HG03558 (cell line): ENCODE measurements at regions not wholly inside any gene's neighbourhood (a gene's known extent, or its start where the extent isn't known, plus 50 kb on each side); places are given as distances from the start of the nearest gene placed in this dataset.

Source experiments
- ATAC-seq: cut with Tn5 transposase; IDR thresholded peaks from one replicate; pipeline ENCODE4 v1.9.1; 2021; ENCODE audit warnings: moderate number of reproducible peaks; ENCODE audit not compliant: unreplicated experiment; ENCODE audit errors: extremely low read depth

DNA sequence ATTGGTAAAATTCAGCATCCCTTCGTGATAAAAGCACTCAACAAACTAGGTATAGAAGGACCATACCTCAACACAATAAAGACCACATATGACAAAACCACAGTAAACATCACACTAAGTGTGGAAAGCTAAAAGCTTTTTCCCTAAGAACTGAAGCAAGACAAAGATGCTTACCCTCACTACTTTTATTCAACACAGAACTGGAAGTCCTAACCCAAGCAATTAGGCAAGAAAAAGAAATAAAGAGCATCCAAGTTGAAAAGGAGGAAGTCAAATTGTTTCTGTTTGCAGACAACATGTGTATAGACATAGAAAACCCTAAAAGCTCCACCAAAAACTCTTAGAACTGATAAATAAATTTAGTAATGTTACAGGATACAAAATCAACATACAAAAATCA is 271.7 kb downstream of the RBM43 start:
- no peak for ATAC-seq

DNA sequence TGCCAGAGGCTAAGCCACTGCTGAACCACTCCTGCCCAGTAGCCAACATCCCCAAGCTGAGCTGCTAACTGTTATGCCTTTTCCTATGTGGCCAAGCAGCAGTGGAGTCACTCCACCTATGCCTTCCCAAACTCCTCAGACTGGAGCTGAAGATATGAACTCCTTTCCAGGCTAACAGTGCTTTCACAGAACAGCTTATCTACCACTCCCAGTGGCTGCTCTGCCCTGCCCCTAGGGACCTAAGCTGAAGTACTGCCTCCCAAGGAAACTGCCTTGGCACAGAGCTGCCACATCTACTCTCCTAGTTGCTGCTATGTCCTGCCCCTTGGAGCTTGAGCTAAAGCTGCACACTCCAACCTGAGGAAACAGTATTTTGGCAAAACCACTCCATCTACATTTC is 275.9 kb downstream of the RBM43 start:
- ATAC-seq = no peak

DNA sequence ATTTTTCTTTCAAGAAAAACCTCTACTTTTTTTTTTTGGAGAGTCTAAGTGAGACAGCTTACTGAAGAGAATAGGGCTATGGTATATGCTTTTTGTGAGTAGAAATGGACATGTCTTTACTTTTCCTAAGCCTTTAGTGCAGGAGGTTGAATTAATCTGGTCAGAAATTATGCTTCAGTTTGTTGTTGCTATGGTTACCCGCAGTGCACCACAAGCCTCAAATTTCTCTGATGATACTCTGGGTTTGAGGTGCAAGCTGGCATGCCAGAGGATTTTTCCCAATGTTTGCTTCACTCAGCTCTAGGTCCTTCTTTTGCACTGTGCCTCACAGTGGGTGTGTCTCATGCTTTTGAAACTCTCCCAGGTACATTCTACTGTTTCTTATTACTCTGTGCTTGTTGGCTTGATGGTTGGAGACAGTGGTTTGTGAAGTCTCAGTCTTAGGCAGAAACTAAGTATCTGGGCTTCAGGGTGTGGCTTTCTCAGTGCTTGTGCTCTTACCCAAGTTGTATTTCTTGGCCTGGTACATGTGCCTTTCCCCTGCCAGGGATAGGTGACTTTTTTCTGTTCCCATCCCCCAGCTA is 278.3 kb downstream of the RBM43 start:
- ATAC-seq = no peak

DNA sequence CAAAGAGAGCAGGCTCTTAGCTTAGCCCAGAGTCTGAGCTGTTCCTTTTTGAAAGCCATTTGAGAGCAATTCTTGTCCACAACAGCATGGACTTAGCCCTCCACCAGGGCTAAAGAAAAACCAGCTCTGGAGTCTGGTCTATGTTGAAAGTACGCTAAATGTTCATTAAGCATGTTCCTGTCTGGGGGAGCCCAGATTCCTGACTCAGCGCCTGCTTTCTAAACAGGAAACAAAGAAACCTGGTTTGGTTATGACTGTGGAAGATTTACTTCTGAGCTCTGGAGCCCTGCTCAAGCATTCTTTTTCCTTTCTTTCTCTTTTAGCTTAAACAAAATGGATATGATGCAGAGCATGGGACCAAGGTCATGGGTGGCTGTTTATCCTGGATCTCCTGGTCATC is 279.8 kb downstream of the RBM43 start:
- ATAC-seq = no peak

GRCh38 chr2:150978053-150978452 is 283.6 kb downstream of the RBM43 start:
- no peak for ATAC-seq

DNA sequence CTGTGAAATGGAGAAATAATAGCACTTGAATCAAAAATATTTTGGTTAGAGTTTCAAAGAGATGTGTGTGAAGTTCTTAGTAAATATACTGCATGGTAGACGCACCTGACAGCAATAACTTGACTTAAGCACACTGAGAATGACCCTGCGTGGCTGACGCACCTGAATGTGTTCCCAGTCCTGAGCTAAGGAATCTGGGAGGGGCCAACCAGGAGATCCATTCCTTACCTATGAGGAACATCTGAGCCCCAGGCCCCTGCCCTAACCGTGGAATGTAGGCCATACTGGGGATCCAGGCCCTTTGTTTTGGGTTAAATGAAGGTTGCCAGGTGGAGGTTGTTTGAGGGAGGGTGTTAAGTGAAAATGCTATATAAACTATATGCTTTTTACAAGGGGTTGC is 284.4 kb downstream of the RBM43 start:
- no peak for ATAC-seq

DNA sequence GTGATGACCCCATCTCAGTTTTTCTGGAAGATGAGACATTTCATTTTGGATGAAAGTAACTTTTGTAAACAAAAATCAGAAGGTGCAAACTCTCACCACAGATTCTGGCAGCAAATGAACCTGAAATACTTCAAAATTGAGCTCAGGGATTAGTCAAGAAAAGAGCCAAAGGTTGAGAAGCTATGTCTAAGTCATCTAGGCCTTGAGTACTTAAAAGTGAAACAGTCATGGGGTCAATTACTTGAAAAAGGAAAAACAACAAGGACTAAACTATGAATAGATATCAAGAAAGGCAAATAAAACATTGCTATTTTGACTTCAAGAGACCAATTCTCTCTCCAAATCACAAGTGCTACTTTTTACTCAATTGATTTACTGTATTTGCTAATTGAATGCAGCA is 285.1 kb downstream of the RBM43 start:
- ATAC-seq = no peak

DNA sequence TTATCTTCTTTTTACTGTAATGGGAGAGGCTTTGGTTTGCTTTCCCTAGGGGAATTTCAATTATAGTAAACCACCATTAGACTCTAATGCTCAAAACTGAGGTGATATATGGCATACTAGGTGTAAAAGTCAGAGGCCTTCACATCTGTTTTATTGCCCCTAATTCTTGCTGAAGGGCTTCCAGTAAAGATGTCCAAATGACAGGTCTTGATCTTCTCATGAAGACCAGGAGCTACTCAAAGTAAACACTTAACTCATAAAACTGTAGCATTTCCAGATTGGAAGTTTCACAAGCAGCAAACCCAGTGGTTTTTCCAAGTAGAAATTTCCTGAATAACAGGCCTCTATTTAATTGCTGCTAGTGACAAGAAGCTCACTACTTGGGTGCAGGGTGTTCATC is 286.8 kb downstream of the RBM43 start:
- ATAC-seq = no peak

- ATAC-seq = no peak
Measured at GRCh38 chr2:150974234-150974633, 287.4 kb downstream of the RBM43 start.

DNA sequence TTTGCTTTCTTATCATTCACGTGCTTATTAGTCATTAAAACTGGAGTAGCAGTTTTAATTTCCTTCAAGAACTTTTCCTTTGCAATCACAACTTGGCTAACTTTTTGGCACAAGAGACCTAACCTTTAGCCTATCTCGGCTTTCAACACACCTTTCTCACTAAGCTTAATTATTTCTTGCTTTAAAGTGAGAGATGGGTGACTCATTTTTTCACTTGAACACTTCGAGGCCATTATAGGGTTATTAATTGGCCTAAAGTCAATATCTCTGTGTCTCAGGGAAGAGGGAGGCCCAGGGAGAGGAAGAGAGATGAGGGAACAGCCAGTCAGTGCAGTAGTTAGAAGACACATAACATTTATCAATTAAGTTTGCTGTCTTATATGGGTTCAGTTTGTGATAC is 289.8 kb downstream of the RBM43 start:
- no peak for ATAC-seq

GRCh38 chr2:150963336-150963735 is 298.3 kb downstream of the RBM43 start:
- no peak for ATAC-seq

- no peak for ATAC-seq
Measured at GRCh38 chr2:150955231-150955630, 306.4 kb downstream of the RBM43 start.

DNA sequence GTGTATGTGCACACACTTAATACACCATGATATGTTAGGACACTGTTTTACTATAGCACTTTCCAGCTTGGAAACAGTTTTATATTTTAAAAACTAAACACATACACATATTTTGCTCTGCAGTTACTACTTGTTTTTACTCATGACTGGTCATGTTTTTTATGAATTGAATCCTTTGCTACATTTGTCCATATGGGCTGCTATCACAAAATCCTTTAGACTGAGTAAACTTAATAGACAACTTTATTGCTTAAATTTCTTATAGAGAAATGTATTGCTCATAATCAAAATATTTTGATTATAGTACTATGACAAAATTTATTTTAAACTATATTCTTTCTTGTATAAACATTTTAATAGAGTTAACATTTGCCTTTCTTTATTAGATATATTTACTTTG is 314.8 kb downstream of the RBM43 start:
- no peak for ATAC-seq

- ATAC-seq = peak; percentile 66
Measured at GRCh38 chr2:150944315-150944714, 317.3 kb downstream of the RBM43 start.

DNA sequence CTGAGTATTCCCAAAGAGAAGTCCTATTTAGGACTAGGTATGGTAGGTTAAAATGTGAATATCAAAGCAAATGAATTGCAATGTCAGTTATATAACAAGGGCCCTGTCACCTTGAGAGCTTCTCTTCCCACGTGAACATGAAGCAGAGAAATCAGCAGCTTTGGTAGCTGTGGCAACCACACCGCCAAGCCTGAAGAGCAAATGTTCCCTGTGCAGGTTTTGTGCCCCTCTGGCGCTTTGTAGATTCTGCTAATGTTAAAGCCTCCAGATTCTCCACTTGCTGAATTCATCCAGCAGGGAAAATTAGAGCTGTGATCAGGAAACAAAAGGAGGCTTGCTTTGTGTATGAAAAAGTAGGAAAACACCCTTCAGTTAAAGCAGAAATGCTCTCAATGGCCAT is 322.6 kb downstream of the RBM43 start:
- no peak for ATAC-seq

- ATAC-seq = no peak
Measured at GRCh38 chr2:150938527-150938926, 323.1 kb downstream of the RBM43 start.

DNA sequence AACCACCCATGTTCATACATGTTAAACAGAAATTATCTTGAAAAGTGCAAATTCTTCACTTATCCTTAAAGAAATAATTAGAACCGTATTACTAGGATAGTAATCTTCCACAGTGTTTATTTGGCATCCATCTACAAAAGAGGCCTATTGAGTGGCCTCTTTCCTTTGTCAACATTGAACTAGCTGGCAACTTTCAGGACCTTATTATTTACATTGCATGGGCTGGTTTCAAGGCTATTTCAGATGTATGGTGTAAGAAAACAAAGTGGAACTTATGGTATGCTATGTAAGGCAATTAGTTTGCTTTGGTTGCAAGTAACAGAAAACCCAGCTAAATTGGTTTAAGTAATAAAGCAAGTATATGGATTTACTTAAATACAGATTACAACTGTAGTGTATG is 324.6 kb downstream of the RBM43 start:
- ATAC-seq = no peak

DNA sequence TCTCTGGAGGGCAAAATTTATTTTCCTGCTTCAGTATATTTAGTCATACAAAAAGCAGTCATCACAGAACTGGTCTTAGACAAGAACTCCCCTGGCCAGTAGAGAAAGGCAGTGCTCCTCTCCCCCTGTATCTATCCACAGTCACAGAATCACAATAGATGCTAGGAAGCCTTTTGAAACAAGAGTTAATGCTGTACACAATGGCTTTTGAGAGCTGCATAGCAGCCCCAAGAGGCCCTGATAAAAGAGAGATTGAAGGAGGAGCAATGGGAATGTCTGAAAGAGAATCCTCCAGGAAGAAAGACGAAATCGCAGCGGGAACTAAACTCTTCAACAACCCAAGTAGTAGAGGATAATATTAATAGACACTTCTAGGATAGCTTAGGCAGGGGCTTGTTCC is 330.2 kb downstream of the RBM43 start:
- ATAC-seq = no peak

DNA sequence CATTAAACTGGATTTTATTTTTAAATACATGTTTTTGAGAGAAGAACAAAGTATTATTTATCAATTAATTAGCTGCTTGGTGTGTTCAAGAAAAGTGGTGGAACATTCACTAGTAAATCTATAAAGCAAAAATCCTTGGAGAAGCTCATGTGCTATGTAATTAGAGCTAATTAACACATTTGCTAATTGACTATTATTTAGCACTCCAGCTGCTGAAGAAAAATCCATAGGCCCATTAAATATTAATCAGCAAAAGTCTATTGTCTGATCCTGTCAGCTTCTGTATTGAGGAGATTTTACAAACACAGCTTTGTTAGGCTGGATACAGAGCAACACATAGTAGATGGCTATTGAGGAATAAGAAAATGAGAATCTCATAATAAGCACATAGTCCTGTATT is 336.1 kb downstream of the RBM43 start:
- ATAC-seq = no peak

GRCh38 chr2:150924878-150925277 is 336.8 kb downstream of the RBM43 start:
- ATAC-seq = no peak

DNA sequence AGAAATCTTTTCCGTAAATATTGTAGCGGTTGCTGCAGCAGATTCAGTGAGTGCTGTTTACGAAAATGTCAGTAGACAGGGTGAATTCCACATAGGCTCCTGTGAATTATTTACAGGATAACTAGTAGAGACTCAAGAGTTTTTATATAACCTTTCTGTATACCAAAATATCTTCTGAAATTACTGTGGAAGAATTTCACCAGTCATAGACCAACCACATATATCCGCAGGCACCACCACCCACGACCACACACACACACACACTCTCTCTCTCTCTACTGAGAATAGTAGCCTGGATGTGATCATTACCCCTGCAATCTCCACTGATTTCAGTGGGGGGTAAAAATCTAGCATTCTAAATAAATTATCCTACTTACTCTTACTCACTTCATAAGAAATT is 341.8 kb downstream of the RBM43 start:
- no peak for ATAC-seq

GRCh38 chr2:150917961-150918713 is 343.5 kb downstream of the RBM43 start:
- no peak for ATAC-seq
